HT-29 (cell line): ENCODE measurements at regions not wholly inside any gene's neighbourhood (a gene's known extent, or its start where the extent isn't known, plus 50 kb on each side); places are given as distances from the start of the nearest gene placed in this dataset.
"Not testable (repeated sequence)": the region's sequence is repeated elsewhere in the genome, so short reads cannot be mapped to it uniquely, and the experiment has no call there.

Source experiments
- DNase-seq: peaks from one replicate; pipeline ENCODE4 v3.0.0-alpha.2; 2015; ENCODE audit warnings: low spot score

DNA sequence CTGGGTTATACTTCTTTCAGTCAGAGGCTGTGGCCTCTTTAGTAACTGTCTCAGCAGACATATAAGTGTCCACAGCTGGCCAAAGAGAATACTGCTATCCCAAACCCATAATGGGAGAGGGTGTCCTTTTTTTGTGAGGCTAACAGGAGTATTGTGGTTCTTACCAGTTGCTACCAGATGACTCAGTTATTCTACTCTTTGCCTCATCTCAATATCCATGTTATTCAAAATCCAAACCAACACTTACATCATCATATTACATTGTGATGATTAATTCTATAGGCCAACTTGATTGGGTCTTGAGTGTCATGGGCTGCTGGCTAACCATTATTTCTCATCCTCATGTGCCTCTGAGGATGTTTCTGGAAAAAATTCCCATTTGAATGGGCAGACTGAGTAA, 120.9 kb downstream of the TMEM168 start:
- DNase-seq = no peak

DNA sequence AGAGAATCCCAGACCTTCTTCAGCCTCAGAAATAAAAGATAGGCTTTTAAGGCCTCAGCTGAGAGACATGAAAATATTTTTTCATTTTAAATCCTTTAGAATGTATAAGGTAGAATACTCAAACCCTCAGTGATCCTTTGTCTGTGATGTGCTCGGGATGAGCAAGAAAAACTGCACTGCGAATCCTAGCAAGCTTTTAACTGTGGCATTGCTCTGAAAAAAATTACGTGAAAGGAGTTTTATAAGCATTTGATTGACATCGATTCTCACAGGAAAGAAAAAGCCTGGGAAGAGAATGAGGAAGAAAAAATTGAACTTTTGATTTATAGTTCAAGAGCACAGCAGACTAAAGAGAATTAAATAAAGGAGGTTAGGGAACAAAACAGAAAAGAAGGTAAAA, 120.0 kb downstream of the TMEM168 start:
- no peak for DNase-seq

DNA sequence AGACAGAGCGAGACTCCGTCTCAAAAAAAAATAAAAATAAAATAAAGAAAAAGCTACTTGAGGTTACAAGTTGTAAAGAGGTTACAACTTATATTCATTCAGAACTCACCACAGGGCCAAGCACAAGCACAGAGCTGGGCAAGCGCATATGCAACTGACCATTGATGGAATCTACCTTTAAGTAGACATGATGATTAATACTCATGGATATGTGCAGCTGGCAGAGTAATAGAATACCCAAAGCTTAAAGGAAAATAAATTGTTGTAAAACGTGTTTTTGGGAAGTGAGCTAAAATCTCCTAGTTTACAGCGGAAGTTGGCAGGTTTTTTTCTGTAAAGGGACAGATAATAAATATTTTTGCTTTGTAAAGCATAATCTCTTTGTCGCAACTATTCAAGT, 111.6 kb downstream of the TMEM168 start:
- no peak for DNase-seq

DNA sequence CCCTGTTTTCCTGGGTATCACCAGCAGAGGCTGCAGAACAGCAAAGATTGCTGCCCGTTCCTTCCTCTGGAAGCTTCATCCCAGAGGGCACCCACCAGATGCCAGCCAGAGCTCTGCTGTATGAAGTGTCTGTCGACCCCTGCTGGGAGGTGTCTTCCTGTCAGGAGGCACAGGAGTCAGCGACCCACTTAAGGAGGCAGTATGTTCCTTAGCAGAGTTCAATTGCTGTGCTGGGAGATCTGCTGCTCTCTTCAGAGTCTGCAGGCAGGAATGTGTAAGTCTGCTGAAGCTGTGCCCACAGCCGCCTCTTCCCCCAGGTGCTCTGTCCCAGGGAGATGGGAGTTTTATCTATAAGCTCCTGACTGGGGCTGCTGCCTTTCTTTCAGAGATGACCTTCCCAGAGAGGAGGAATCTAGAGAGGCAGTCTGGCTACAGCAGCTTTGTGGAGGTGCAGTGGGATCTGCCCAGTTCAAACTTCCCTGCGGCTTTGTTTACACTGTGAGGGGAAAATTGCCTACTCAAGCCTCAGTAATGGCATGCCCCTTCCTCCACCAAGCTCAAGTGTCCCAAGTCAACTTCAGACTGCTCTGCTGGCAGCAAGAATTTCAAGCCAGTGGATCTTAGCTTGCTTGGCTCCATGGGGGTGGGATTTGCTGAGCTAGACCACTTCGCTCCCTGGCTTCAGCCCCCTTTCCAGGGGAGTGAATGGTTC, 100.6 kb downstream of the TMEM168 start:
- not testable (repeated sequence) for DNase-seq

DNA sequence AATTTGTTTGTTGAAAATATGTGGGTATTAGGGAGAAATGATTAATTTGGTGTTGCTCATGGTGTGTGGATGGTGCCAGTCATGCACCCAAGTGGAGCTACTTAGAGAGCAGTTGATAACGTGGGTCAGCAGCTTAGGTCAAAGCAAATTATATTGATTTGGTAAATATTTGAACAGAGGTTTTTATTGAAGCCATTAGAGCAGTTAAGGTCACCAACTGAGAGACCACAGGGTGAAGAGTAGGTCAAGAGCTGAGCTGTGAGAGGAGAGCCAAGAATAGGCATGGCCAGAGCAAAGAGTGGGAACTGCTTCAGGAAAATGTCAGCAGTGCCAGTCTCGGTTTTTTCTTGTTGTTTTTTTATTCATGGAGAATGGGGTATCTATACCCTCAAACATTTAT, 97.9 kb downstream of the TMEM168 start:
- DNase-seq = peak; percentile 44

DNA sequence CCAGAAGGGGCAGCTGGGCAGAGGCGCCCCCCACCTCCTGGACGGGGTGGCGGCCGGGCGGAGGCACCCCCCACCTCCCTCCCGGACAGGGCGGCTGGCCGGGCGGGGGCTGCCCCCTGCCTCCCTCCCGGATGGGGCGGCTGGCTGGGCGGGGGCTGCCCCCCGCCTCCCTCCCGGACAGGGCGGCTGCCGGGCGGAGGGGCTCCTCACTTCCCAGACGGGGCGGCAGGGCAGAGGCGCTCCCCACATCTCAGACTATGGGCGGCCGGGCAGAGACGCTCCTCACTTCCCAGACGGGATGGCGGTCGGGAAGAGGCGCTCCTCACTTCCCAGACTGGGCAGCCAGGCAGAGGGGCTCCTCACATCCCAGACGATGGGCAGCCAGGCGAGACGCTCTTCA, 93.0 kb downstream of the TMEM168 start:
- DNase-seq = not testable (repeated sequence)

DNA sequence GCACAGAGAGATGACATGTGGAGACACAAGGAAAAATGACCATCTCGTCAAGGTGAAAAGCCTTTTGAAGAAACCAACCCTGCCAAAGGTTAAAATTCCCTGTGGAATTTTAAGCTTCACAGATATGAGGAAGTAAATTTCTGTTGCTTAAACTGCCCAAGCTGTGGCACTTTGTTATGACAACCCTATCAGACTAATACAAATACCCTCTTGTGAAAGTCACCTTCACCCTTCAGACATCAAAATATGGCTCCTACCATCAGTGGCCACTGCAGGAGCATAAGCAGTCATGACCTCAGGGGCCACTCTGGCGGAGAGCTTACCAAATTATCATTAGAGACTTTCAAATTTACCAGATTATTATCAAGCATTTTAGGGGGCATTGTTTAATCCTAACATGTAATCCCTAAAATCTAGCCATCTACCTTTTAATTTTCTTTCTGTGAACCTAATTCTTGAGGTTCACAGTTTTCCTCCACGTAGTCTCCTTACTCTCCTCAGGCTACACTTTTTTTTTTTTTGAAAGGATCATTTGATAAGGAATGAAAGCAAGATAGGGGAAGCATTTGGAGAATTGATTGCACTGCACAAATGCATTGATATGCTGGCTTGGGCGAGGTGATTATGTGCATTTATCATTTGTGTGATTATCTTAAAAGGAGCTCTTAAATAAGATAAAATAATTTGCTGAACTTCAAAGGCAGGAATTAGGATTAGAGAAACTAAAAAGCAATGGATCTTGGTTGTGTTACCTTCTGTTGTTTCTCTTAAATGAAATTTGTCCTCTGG, 90.3 kb downstream of the TMEM168 start:
- peak; percentile 33 for DNase-seq

DNA sequence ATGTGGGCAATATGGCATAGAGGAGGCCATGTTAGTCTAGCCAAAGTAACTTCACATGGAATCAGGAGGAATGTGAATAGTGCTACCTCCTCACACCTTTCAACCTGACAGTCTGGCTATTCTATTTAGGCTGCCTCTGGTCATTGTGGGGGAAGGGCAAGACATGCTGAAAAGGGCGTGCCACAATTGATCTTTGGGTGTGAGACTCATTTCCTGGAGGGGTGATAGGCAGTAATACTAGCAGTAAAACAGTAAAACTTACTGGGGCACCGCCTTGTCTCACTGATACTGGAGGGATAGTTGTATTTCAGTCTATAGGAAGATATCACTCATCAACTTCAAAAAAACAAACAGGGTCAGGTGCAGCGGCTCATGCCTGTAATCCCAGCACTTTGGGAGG, 88.7 kb downstream of the TMEM168 start:
- DNase-seq = no peak

DNA sequence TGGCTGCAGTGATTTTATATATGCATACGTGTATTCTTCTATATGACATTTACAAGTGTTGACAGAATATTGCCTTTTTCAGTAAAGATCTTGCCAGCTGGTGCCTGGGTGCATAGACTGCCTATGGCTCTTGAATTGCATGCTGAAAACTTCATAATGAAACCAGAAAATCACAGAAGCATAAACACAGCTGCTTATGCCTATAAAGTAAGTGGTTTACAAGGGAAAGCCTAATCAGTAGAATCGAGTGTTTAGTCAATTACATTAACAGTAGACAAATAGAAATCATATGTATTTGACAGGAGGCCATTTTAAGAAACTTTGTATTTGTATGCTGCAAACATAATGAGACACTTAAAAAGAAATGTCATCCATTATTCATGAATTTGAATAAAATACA, 82.5 kb downstream of the TMEM168 start:
- DNase-seq = no peak

DNA sequence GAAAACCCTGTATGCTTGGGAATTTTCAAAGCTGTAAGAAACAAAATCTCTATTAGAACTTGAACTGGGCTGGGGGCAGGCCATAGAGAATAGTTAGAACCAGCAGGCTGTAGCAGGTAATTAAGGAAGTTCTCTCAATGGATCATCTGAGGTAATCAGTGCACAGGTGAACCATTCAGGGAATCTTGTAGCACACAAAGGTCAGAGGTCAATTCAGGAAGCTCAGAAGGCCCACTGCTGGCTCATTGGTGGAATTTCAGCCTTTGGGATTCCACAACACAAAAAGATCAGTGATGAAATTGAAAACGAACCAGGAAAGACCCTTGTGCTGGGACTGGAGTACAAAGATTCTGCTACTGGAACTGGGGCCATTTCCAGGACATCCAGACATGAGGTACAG, 82.0 kb downstream of the TMEM168 start:
- DNase-seq = peak; percentile 37
